ENCODE measurements at regions not wholly inside any gene's neighbourhood (a gene's known extent, or its start where the extent isn't known, plus 50 kb on each side); places are given as distances from the start of the nearest gene placed in this dataset.

DNA sequence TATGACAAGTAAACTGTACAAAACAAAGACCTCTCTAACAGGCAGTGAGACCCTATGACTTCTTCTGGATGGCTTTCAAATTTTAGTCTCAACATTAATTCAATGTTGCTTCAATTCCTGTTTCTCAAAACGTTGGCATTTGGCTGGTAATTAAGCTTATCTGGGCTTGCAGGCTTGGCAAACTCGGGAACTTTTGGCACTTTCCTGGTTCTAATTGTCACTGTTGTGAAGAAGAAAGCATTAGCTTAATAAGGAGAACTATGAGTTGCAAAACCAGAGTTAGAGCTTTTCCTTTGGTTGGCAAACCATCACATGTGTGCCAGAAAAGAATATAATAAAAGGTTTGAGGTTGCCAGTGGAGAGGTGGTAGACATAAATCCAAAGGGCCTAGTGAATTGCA lies 698.3 kb downstream of the LRRIQ3 start:
- TF ChIP-seq CTCF (IDR thresholded peaks at IDR 0.05) (no peak), POLR2A (IDR thresholded peaks at IDR 0.05) (no peak)

Data from body of pancreas (tissue), 4 donors.